DOHH2 (cell line): ENCODE measurements at regions not wholly inside any gene's neighbourhood (a gene's known extent, or its start where the extent isn't known, plus 50 kb on each side); places are given as distances from the start of the nearest gene placed in this dataset.
"Not testable (repeated sequence)": the region's sequence is repeated elsewhere in the genome, so short reads cannot be mapped to it uniquely, and the experiment has no call there.

ENCODE experiments used
- H3F3A ChIP-seq: fragments of 200-600 bp; sonication (generic), shearing (Covaris generic); 2 replicates; pipeline ENCODE4 v1.6.0; 2016; ENCODE audit warnings: antibody characterized with exemption, mild to moderate bottlenecking; ENCODE audit not compliant: control insufficient read depth, insufficient read depth
- H3K27ac ChIP-seq: fragments of 200-600 bp; sonication (generic); 2 replicates; pipeline ENCODE4 v1.5.1; 2014; ENCODE audit warnings: low read depth, mild to moderate bottlenecking, low read length, moderate library complexity
- H3K27me3 ChIP-seq: fragments of 200-600 bp; sonication (generic); 2 replicates; pipeline ENCODE4 v1.6.1; 2014; ENCODE audit warnings: mild to moderate bottlenecking, low read length, mixed read lengths; ENCODE audit not compliant: control insufficient read depth
- H3K36me3 ChIP-seq: fragments of 200-600 bp; sonication (generic); 2 replicates; pipeline ENCODE4 v1.6.1; 2014; ENCODE audit warnings: mild to moderate bottlenecking, low read length, moderate library complexity, mixed read lengths; ENCODE audit not compliant: control insufficient read depth
- H3K4me1 ChIP-seq: fragments of 200-600 bp; sonication (generic); 2 replicates; pipeline ENCODE4 v1.6.1; 2014; ENCODE audit warnings: mild to moderate bottlenecking, low read length, mixed read lengths; ENCODE audit not compliant: control insufficient read depth
- H3K4me2 ChIP-seq: fragments of 200-600 bp; sonication (generic); 2 replicates; pipeline ENCODE4 v1.6.0; 2014; ENCODE audit warnings: mild to moderate bottlenecking, low read length, moderate library complexity
- H3K4me3 ChIP-seq: fragments of 200-600 bp; sonication (generic); 2 replicates; pipeline ENCODE4 v1.5.1; 2014; ENCODE audit warnings: mild to moderate bottlenecking, low read length, mixed read lengths
- H3K79me2 ChIP-seq: fragments of 200-600 bp; sonication (generic); 2 replicates; pipeline ENCODE4 v1.6.1; 2014; ENCODE audit warnings: mild to moderate bottlenecking, low read length, mixed read lengths; ENCODE audit not compliant: control insufficient read depth
- H3K9me2 ChIP-seq: fragments of 200-600 bp; sonication (generic); replicated peaks from 2 replicates; pipeline ENCODE4 v1.6.1; 2014; ENCODE audit warnings: mild to moderate bottlenecking, low read length, mixed read lengths; ENCODE audit not compliant: control insufficient read depth
- H3K9me3 ChIP-seq: fragments of 200-600 bp; sonication (generic); 2 replicates; pipeline ENCODE4 v1.6.1; 2014; ENCODE audit warnings: antibody characterized with exemption, low read length, mixed read lengths; ENCODE audit not compliant: control insufficient read depth, insufficient read depth
- H4K20me1 ChIP-seq: fragments of 200-600 bp; sonication (generic); 2 replicates; pipeline ENCODE4 v1.6.0; 2014; ENCODE audit warnings: low read depth, mild to moderate bottlenecking, antibody characterized with exemption, low read length, moderate library complexity; ENCODE audit not compliant: control insufficient read depth, insufficient read depth
- EZH2phosphoT487 ChIP-seq: fragments of 200-600 bp; sonication (generic); IDR thresholded peaks from 2 replicates; pipeline ENCODE4 v1.6.1; 2017; ENCODE audit warnings: borderline replicate concordance, mild to moderate bottlenecking, antibody characterized with exemption, low read length, moderate library complexity, mixed read lengths
- TF ChIP-seq, protein P1 (sequence below): fragments of 200-600 bp; sonication (generic); IDR thresholded peaks from one replicate; pipeline ENCODE4 v1.5.1; 2014; ENCODE audit warnings: antibody characterized with exemption, mild to moderate bottlenecking, low read depth, low read length; ENCODE audit not compliant: poor library complexity, severe bottlenecking

DNA sequence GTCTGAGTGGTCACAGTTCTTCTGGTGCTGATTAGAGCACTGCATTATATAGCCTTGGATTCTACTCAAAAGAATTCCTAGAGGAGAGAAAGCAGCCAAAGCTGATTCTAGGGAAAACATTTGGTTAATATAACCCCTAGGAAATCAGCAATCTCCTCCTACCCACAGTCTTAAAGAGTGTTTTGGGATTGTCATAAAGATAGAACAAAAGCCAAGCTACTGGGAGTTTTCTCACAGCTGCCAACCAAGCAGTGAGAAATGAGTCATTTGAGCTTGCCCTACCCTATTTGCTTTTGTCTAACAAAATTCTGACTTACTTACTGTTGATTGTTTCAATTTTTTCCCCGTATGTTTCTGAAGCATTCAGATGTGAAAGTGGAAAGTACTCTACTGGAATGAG lies 469.3 kb downstream of the PLCL1 start:
- H3K36me3 ChIP-seq, result no peaks in the 10 kb centered on the region
- no peaks in the 10 kb centered on the region for H3K9me2 ChIP-seq
- H3K9me3 ChIP-seq, result no peaks in the 10 kb centered on the region
- no peaks in the 10 kb centered on the region for H3K4me1 ChIP-seq
- TF ChIP-seq, protein P1, sequence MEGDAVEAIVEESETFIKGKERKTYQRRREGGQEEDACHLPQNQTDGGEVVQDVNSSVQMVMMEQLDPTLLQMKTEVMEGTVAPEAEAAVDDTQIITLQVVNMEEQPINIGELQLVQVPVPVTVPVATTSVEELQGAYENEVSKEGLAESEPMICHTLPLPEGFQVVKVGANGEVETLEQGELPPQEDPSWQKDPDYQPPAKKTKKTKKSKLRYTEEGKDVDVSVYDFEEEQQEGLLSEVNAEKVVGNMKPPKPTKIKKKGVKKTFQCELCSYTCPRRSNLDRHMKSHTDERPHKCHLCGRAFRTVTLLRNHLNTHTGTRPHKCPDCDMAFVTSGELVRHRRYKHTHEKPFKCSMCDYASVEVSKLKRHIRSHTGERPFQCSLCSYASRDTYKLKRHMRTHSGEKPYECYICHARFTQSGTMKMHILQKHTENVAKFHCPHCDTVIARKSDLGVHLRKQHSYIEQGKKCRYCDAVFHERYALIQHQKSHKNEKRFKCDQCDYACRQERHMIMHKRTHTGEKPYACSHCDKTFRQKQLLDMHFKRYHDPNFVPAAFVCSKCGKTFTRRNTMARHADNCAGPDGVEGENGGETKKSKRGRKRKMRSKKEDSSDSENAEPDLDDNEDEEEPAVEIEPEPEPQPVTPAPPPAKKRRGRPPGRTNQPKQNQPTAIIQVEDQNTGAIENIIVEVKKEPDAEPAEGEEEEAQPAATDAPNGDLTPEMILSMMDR, result no peak
- no peak for TF ChIP-seq EZH2phosphoT487
- H3K79me2 ChIP-seq, result no peaks in the 10 kb centered on the region
- no peak overlapping the region for H3K4me2 ChIP-seq
- no peaks in the 10 kb centered on the region for H4K20me1 ChIP-seq
- no peaks in the 10 kb centered on the region for H3F3A ChIP-seq
- H3K4me3 ChIP-seq, result no peak overlapping the region
- H3K27ac ChIP-seq, result no peak overlapping the region
- no peaks in the 10 kb centered on the region for H3K27me3 ChIP-seq

DNA sequence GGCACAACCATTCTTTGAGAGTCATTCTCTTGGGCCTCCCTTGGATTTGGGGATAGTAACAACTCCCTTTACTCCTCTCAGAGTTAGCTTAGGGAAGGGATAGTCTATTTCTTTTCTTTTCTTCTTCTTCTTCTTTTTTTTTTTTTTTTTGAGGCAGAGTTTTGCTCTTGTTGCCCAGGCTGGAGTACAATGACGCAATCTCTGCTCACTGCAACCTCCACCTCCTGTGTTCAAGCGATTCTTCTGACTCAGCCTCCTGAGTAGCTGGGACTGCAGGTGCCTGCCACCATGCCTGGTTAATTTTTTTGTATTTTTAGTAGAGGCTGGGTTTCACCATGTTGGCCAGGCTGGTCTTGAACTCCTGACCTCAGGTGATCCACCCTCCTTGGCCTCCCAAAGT lies 465.8 kb downstream of the PLCL1 start:
- not testable (repeated sequence) for H3K27me3 ChIP-seq, H3K4me1 ChIP-seq, H3K9me3 ChIP-seq, H4K20me1 ChIP-seq, H3K9me2 ChIP-seq, H3K79me2 ChIP-seq, H3K27ac ChIP-seq, H3K4me3 ChIP-seq, H3K36me3 ChIP-seq, H3K4me2 ChIP-seq, H3F3A ChIP-seq

DNA sequence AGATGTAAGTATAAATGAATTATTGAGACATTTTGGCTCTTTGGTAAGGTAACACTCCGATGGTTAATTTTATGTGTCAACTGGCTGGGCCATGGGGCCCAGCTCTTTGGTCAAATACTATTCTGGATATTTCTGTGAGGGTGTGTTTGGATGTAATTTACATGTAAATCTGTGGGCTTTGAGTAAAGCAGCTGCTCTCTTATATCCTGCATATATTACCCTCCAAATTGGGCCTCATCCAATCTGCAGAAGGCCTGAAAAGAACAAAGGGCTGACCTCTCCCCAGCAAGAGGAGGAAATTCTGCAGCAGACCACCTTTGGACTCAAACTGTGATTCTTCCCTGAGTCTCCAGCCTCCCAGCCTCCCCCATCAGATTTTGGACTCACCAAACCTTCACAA lies 464.1 kb downstream of the PLCL1 start:
- Histone ChIP-seq H3K79me2 (no peaks in the 10 kb centered on the region), H3F3A (no peaks in the 10 kb centered on the region), H3K9me2 (no peaks in the 10 kb centered on the region), H3K9me3 (no peaks in the 10 kb centered on the region), H4K20me1 (no peaks in the 10 kb centered on the region), H3K27me3 (no peaks in the 10 kb centered on the region), H3K4me1 (no peaks in the 10 kb centered on the region), H3K27ac (no peak overlapping the region), H3K4me3 (no peak overlapping the region), H3K4me2 (no peak overlapping the region), H3K36me3 (no peaks in the 10 kb centered on the region)
- TF ChIP-seq, protein P1, result no peak
- TF ChIP-seq EZH2phosphoT487, result no peak

DNA sequence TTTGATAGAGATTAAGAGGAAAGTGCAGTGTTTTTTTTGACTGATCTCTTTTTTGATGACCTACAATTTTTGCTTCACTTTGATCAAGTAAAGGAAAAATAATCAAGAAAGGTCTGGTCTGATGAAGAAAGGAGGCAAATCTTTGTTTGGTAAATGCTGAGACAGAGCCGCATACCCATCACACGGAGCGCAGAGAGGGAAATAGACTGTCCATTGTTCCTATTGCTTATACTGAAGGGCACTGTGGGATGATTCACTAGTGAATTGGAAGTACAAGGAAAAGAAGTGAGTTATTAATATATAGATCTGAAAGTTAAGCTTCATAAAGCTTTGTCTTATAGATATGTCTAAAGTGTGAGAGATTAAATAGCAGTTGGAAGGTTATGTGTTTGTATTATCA lies 455.1 kb downstream of the PLCL1 start:
- Histone ChIP-seq H3K4me1 (no peaks in the 10 kb centered on the region), H3K27ac (no peak overlapping the region), H3F3A (no peaks in the 10 kb centered on the region), H3K27me3 (no peaks in the 10 kb centered on the region), H4K20me1 (no peaks in the 10 kb centered on the region), H3K36me3 (no peaks in the 10 kb centered on the region), H3K79me2 (no peaks in the 10 kb centered on the region), H3K9me2 (no peaks in the 10 kb centered on the region), H3K4me3 (no peak overlapping the region), H3K4me2 (no peak overlapping the region), H3K9me3 (no peaks in the 10 kb centered on the region)
- TF ChIP-seq EZH2phosphoT487, result no peak
- TF ChIP-seq, protein P1, result no peak
